ENCODE measurements at regions not wholly inside any gene's neighbourhood (a gene's known extent, or its start where the extent isn't known, plus 50 kb on each side); places are given as distances from the start of the nearest gene placed in this dataset.
"Not testable (repeated sequence)": the region's sequence is repeated elsewhere in the genome, so short reads cannot be mapped to it uniquely, and the experiment has no call there.

DNA sequence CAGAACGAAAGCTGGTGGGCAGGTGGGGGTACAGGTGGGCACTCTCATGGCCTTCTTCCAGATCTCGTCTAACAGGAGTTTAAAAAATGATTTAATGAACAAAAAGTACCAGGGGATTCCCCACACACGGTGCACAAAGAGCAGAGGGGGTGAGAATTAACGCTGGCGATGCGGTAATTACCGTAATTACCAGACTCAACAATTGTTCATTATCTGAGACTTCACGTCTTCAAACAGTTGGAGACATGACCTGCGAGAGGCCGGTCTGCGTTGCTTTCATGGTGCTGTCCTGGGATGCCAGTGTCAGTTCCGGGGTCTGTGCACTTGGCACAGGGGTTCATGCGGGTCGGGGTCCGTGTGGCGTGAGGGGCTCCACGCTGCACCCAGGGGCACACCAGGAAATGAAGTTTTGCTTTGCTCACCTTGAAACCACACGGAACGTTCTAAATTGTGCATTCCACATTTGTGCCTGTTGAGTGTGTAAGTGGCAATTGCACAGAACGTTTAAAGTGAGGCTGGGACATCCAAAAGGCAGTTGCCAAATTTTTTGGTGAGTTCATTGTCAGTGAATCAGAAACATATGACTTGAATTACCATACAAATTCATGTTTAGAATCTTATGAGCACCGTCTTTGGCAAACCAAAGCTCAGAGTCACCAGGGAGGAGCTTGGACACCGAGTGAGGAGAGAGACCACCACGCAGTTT lies 256.4 kb upstream of the IRX1 start:
- no peak for DNase-seq

DNA sequence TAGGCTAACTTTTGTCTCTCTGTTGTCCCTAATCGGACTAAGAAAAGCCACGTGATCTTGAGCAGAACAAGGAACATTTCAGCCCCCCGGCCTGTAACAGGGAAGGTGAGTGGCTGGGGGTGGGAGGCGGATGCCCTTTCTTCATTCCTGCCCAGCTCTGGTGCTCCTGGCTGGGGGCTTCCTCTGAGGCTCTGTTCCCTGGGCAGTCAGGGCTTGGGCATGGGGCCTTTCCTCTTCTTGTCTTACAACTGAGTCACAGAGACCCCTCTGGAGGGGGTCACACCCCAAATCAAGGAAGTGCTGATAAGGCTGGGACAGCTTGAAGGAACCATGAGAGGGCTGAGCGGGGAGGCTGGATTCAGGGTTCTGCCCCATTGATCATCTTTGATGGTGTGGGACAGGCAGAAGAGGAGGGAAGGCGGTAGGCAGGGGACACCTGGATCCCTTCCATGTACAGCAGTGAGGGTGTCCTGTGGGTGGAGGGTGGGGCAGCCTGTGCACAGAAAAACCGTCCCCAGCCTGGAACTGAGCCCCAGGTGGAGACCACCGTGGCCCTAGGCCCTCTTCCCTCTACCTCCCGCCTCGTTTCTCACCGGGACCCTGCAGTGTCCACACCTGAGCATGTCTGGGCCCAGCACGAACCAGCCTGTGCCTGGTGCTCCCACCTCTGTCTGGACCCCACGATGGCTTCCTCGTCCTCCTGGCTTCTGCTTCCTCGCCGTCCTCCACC lies 257.7 kb upstream of the IRX1 start:
- no peak for DNase-seq

DNA sequence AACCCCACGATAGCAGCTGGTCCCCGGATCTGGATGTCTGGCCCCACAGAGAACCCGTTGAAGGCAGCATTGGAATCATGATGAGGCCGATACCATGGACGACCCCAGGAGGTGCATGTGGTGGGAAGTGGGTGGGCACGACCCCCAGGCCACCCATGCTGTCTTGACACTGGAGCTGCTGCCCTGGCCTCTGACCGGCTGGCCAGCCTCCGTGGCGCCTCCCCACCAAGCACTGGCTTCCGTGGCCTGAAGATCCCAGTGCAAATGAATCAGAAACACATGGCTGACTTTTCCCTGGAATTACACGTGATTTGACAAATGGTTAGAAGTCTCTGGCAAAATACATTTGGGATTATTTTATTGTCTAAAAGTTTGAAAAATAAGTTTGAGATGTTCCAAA lies 259.0 kb upstream of the IRX1 start:
- DNase-seq: no peak

DNA sequence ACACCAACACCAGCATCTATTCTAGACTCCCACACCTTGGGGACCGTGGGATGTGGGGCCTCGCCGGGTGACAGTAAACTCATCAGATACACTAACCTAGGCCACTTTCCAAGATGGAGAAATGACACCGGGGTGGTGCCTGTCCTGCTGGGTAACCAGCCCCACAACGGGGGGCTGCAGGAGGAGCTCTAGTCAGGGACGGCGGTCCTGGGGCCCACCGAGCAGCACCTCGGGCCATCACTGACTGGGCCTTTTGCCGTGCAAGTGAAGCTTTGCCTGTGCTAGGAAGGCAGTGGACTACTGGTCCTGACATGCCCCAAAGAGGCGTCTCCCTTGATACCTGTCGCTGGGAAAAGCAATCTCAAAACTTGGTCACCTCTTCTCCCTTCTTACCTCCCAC lies 260.3 kb upstream of the IRX1 start:
- DNase-seq: no peak

DNA sequence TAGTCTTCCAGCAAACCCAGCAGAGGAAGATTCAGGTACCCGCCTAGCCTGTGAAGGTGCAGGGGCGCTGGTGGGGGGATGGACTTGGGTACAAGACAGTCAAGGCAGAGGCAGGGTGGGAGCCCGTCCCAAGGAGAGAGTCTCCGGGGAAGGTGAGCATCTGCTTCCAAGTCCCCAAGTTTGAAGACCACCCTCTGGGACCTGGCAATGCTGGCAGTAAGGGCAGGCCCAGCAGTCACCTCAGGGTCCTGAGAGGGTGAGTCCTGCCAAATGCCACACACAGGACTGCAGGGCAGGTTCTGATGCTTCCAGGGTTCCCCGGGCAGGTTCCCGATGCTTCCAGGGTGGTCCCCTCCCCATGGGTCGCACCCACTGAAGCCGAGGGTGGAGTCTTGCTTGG lies 261.8 kb upstream of the IRX1 start:
- no peak for DNase-seq

DNA sequence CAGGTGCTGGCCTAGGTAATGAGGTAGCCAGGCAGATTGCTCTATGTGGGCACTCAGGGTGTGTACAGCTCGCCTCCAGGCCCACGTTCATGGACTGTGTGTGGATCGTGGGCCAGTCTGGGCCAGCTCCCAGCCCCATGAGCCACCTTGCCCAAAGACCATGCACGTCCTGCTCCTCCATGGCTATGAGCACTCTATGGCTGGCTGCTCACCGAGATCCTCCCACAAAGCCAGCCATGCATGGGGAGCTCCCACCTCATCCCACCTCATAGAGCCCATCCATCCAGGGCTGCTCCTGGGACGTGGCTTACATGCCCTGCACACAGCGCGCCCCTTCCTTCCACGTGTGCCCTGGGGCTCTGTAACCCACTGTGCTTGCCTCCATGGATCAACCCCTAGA lies 262.5 kb upstream of the IRX1 start:
- DNase-seq: no peak

DNA sequence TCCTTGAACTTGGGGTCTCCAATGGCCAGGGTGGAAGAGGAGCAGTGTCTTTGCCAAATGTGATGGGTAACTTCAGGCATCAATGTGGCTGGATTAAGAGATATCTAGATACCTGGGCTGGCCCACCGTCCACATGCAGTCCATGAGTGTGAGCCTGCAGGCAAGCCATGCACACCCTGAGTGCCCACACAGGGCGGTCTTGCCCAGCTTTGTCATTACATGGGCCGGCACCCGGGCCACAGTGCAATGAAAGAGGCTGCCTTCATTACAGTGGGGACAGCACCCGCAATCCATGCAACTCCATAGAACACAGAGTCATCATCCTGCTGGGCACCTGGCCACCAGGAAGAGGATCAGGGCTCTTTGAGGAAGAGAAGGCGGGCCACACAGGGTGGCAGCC lies 263.8 kb upstream of the IRX1 start:
- no peak for DNase-seq

DNA sequence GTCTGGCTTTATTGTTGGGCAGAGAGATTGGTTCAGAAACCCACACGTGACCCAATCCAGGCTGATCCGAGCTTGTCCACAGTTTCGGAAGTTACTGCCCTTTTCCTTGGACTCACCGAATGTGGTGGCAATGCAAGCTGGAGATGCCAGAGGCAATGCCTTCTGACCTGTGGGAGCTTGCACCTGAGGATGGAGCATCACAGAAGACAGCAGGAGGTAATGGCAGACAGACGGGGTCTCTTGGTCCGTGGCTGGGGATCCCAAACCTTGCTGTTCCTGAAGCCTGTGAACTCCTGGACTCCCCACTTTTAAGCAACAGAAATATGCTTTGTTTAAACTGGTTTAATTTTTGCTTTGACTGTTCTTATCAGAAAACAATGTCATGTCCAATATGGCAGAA lies 265.2 kb upstream of the IRX1 start:
- DNase-seq: no peak

DNA sequence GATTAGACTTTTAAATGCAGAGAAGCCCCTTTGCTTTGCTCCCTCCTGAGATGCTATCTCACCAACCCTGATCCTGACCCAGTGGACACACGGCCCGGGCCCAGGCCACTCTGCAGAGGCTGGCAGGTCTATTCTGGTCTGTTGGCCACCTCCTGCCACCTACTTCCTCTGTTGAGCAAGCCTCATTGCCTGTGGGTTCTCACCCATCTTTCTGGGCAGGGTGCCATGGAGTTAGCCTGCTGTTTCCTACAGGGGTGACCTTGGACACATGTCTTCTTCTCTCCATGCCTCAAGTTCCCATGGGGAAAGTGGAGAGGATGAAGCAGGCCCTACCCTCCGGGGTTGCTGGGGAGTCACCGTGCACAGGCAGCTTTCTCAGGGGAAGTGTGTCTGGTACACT lies 266.2 kb upstream of the IRX1 start:
- no peak for DNase-seq

DNA sequence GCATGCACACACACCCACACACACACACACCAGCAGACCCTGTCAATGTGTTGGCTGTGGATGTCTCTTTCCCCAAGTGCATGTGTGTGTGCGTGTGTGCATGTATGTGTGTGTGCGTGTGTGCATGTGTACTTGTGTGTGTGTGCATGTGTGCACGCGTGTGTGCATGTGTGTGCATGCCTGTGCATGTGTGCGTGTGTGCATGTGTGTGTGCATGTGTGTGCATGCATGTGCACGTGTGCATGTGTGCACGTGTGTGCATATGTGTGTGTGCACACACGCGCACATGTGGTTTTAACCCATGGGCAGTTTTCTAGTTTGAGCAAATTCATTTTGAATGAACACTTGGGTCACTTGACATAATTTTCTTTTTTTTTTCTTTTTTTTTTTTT lies 268.8 kb upstream of the IRX1 start:
- DNase-seq: no peak

DNA sequence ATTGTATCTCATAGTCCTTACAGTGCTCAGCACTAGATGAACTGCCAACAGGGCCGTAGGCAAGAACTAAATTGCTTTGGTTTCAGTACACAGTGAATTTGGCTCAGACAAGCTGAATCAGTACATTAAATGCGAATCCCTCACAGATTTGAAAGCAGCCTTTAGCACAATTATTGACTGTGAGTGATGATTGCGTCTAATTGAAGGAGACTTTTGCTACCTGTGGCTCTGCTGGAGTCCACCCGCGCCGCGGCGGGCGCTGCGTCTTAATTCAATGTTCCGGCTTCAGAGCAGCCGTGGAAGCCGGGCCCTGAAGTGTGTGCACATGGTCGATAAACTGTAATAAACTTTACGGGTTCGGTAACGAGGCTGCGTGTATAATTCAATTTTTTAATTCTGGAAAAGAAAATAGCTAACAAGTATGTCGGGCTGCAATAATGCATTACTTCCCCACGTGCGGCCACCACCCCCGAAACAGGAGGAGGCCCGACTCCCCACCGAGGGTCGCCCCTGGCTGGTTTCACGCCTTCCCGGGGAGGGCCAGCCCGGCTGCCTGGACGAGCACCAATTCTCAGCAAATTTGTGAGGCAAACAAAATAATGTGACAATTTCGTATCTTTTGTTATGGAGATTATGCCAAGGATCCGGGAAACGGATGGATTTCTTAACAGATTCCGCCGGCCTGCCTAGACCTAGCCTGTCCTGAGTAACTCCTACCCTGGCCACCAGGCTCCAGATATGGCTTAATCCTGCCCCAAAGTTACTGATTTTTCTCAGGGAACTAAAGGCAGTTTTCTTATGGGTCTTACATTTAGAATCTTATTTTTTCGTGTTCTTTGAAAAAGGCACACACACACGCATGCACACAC lies 269.4 kb upstream of the IRX1 start:
- peak; percentile 89 for DNase-seq

DNA sequence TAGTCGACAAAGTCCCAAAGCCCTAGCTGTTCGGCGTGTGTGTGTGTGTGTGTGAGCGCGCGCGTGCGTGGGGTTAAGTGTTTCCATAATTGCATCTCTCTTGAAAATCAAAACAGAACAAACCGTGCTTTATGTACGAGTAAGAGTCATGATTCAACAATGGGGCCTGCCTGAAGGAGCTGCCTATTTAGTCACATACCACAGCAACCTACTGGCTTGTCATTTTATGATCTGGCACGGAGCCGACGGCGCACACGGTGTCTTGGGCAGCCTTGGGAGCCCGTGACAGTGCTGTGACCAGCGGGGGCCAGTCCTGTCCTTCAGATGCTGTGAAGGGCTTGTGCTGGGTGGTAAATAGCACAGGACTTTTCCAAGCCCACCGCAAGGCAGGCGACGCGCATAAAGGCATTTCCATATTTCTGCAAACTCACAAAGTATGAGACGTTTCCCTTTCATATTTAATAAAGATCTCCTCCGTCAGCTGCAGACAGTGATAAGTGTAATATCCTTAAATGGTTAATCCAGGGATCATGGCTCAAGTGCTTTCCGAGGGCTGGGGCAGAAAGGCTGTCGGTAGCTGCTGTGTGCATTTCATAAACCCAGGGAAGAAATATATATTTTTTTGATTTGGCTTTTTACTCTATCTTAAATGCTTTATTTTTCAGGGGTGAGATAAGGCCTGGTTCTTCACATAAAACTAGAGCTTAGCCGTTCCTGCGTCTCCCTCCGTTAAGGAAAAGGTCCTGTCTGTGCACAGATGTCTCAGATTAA lies 270.2 kb upstream of the IRX1 start:
- peak; percentile 93 for DNase-seq

DNA sequence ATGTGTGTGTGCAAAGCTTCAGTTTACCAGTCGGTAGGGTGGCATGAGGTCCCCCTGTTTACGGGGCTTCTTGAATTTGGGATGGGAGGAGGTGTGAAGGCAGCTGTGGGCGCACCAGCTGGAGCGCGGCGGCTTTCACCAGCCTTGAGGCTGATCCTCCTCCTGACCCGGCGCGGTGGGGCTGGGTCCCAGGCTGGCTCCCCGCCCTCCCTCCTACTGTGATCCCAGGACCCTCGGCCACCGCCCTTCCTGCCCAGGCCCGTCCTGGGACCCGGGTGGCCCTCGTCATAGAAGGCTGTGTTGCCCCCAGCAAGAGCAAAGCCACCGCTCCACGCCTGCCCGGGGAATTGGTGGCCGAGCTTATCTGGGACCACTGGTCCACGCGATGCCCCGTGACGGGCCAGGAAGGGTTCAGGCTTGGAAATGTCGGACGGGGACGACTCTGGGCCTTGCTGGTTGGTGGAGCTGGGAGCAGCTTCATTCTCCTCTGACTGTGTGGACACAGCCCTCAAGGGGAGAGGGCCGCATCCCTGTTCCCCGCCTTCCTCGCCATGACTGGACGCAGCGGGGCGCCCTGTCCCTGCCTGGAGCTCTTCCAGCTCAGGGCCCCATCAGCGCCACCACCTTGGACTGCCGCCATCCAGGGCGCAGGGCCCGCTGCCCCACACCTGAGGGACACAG lies 271.1 kb upstream of the IRX1 start:
- no peak for DNase-seq

DNA sequence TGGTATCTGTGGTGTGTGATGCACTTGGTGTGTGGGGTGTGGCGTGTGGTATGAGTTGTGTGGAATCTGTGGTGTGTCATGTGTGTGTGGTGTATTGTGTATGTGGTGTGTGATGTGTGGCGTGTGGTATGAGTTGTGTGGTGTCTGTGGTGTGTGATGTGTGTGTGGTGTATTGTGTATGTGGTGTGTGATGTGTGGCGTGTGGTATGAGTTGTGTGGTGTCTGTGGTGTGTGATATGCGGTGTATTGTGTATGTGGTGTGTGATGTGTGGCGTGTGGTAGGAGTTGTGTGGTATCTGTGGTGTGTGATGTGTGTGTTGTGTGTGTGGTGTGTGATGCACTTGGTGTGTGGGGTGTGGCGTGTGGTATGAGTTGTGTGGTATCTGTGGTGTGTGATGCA lies 271.7 kb upstream of the IRX1 start:
- not testable (repeated sequence) for DNase-seq

DNA sequence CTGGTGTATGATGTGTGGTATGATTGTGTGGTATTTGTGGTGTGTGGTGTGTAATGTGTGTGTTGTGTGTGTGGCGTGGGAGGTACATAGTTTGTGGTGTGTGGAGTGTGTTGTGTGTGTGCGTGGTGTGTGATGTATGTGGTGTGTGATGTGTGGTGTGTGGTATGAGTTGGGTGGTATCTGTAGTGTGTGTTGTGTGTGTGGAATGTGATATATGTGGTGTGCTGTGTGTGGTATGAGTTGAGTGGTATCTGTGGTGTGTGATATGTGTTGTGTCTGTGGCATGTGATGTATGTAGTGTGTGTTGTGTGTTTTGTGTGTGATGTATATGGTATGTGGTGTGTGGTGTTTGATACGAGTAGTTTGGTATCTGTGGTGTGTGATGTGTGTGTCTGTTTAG lies 272.5 kb upstream of the IRX1 start:
- DNase-seq: no peak

DNA sequence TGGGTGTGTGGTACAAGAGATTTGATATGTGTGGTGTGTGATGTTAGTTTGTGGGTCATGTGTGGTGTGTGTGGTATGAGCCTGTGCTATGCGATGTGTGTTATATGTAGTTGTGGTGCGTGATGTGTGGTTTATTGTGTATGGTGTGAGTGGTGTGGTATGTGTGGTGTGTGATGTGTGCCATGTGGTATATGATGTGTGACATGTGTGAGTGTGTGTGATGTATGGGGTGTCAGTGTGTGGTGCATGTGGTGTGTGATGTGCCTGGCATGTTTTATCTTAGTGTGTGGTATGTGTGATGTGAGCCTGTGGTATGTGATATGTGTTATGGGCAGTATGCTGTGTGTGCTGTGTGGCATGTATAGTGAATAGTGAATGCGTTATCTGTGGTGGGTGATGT lies 273.0 kb upstream of the IRX1 start:
- no peak for DNase-seq

DNA sequence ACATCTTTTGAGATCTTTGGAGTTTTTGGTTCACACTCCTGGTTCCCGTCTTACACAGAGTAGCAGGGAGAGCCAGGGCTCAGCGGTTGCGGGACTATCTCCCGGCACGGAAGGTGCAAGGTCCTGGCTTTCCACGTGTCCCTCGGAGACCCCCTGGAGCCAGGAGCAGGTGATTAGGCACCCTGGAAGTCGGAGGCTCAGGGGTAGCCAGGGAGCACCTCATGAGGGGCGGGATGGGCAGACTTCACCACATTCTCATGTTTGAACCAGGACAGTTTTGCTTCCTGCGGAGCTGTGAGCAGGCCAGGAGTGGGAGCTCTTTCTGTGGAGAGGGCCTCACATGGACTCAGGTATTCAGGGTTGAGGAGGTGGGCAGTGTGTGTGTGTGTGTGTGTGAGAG lies 273.7 kb upstream of the IRX1 start:
- DNase-seq: no peak

DNA sequence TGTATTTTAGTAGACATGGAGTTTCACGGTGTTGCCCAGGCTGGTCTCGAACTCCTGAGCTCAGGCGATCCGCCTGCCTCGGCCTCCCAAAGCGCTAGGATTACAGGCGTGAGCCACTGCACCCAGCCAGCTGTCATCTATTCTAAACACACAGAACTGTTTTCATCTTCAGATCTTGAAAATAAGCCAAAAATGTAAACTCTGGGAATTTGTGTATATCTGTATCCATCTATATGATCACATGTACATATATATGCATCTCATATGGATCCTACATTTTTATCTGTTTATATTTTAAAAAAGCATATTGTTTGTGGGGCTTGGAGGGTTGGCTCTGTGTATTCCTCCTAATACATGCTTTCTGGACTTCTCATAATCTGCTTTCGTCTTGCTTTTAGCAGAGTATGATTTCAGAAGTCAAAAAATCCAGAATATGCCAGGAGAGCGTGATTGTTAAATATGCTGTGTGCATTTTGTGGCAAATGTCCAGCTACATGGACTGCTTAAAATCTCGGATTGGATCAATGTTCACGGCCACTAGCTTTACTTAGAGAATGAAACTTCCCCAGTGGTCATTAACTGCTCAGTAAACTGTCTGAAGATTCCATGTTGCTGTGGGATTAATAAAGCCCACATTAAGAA lies 274.4 kb upstream of the IRX1 start:
- DNase-seq: no peak

DNA sequence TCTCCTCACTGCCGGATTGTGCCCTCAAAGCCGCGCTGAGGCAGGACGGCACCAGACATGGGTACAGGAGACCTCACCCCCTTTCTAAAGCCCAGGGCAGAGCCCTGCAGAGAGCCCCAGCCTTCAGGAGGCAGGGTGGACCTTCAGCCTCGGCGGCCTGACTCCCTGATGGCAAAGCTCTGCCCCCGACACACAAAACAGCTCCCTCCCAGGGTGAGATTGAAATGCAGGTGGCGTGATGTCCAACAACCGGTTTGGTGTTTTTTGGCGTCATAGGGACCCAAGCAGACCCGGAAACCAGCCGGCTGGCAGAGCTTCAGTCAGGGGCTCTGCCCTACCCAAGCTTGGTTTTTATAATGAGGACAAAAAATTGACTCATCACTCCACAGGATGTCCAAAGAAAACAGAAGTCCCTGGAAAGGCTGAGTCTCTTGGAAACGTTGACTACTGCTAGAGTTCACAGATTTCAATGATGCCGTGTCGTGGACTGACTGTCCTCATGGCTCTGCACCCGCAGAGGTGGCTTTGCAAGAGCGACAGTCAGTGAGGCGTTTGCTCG lies 275.2 kb upstream of the IRX1 start:
- no peak for DNase-seq

DNA sequence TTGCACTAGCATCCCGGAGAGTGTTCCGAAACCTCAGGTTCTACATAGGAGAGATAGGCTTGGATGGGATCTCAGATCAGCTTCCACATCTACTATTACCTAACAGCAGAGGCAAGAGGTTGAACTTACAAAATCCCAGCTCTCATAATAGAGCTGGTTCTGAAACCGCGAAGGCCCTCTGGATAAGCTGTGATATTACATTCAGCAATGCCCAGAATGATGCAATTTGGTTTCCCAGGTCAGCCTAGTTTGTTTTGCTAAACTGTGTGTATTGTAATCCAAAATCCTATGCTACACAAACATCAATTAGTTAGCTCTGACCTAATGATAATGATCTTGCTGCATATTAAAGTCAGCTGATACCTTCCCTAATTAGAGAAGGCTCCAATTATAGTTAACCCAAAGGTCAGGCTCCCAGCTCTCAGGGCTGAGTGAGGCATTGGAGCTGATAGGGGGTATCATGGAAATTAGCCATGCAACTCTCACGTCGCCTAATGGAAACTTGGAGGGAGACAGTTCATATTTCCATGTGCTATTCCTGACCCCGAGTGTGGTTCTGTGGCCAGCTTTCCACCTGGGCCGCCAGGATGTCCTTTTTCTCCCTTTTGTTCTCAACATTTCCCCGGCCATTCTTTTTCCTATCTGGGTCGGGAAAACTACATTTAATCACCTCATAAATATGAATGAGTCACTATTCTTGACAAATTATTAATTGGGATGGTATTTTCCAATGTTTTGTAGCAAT lies 278.4 kb upstream of the IRX1 start:
- no peak for DNase-seq

DNA sequence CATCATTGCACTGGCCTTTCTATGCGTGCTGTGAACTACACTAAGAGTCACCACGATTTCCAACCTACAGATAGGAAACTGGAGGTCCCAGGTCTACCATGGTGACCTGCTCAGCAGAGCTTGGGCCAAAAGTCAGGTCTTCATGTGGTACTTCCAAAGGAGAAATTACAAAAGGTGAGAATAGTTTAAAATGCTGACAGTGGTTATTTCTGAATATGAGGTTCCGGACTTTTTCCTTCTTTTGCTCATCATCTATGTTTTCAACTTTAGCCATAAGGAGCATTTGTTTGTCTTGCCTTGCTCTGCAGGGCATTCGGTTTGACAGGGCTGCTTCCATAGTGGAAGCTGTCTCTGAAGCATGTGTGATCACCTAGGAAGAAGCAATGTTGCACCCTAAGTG lies 282.1 kb upstream of the IRX1 start:
- no peak for DNase-seq
